ENCODE measurements at regions not wholly inside any gene's neighbourhood (a gene's known extent, or its start where the extent isn't known, plus 50 kb on each side); places are given as distances from the start of the nearest gene placed in this dataset.
A peak's percentile ranks its signal among the peaks of the same experiment; 100 is the strongest.

- no peak for ATAC-seq
- Histone ChIP-seq H3K4me1 (ENCODE audit: control insufficient read depth, insufficient read depth, low read length) (no peaks in the 10 kb centered on the region), H3K4me3 (ENCODE audit: low read depth in 2 of 2, low read length in 2 of 2) (no peak overlapping the region), H3K27me3 (ENCODE audit: control insufficient read depth, insufficient read depth, low read length) (no peaks in the 10 kb centered on the region), H3K27ac (ENCODE audit: low read length) (no peak overlapping the region), H3K36me3 (ENCODE audit: control insufficient read depth, insufficient read depth, low read length) (no peaks in the 10 kb centered on the region), H3K9me3 (ENCODE audit: control insufficient read depth, insufficient read depth, low read depth, low read length) (no peaks in the 10 kb centered on the region)
- no TSS peak for BruUV-seq (replicated peaks)
- intact Hi-C loops (cut with micrococcal nuclease; ENCODE audit: unreplicated experiment) (no loop called here), in situ Hi-C loops (cut with HindIII; ENCODE audit: low pct_unique_long_range_greater_than_20kb, low sequenced_read_pairs) (no loop called here)
- DNase-seq (ENCODE audit: low read depth, low spot score) = no peak
- ChIA-PET POLR2A (no interaction called here), CTCF (no interaction called here)
- TF ChIP-seq CTCF (IDR thresholded peaks at IDR 0.05) = peak; percentile 34; the same call in 1 of the 2 replicates
- no peak for TF ChIP-seq POLR2AphosphoS5 (IDR thresholded peaks at IDR 0.05; ENCODE audit: low read depth, low read length)
These were observed 788.4 kb upstream of the PRMT6 start for GRCh38 chr1:106268070-106268469.

- Histone ChIP-seq H3K4me3 (ENCODE audit: low read depth in 2 of 2, low read length in 2 of 2) (no peak overlapping the region), H3K9me3 (ENCODE audit: control insufficient read depth, insufficient read depth, low read depth, low read length) (no peaks in the 10 kb centered on the region), H3K27ac (ENCODE audit: low read length) (no peak overlapping the region), H3K27me3 (ENCODE audit: control insufficient read depth, insufficient read depth, low read length) (no peaks in the 10 kb centered on the region), H3K4me1 (ENCODE audit: control insufficient read depth, insufficient read depth, low read length) (no peaks in the 10 kb centered on the region), H3K36me3 (ENCODE audit: control insufficient read depth, insufficient read depth, low read length) (no peaks in the 10 kb centered on the region)
- TF ChIP-seq SIN3A (IDR thresholded peaks at IDR 0.05; ENCODE audit: borderline replicate concordance, insufficient read depth, low read depth, low read length) (no peak), TCF7L2 (IDR thresholded peaks at IDR 0.05; ENCODE audit: low read depth, low read length) (no peak), CTCF (IDR thresholded peaks at IDR 0.05) (no peak), REST (IDR thresholded peaks at IDR 0.05; ENCODE audit: insufficient read depth in 1 of 2, low read depth in 2 of 2, low read length in 1 of 2) (no peak), POLR2AphosphoS5 (IDR thresholded peaks at IDR 0.05; ENCODE audit: low read depth, low read length) (no peak)
- CTCF ChIA-PET = no interaction called here
- BruUV-seq (replicated peaks) = no TSS peak
- intact Hi-C loops (cut with micrococcal nuclease; ENCODE audit: unreplicated experiment) (no loop called here), in situ Hi-C loops (cut with HindIII; ENCODE audit: low pct_unique_long_range_greater_than_20kb, low sequenced_read_pairs) (no loop called here)
- DNase-seq (ENCODE audit: low read depth, low spot score) (no peak), ATAC-seq (no peak)
- POLR2A ChIA-PET = no interaction called here
These were observed 779.6 kb upstream of the PRMT6 start for GRCh38 chr1:106276871-106277270.

GRCh38 chr1:106277786-106278185 lies 778.7 kb upstream of the PRMT6 start:
- Histone ChIP-seq H3K36me3 (ENCODE audit: control insufficient read depth, insufficient read depth, low read length) (no peaks in the 10 kb centered on the region), H3K27ac (ENCODE audit: low read length) (no peak overlapping the region), H3K4me3 (ENCODE audit: low read depth in 2 of 2, low read length in 2 of 2) (no peak overlapping the region), H3K27me3 (ENCODE audit: control insufficient read depth, insufficient read depth, low read length) (no peaks in the 10 kb centered on the region), H3K4me1 (ENCODE audit: control insufficient read depth, insufficient read depth, low read length) (no peaks in the 10 kb centered on the region), H3K9me3 (ENCODE audit: control insufficient read depth, insufficient read depth, low read depth, low read length) (no peaks in the 10 kb centered on the region)
- in situ Hi-C loops (cut with HindIII; ENCODE audit: low pct_unique_long_range_greater_than_20kb, low sequenced_read_pairs) (no loop called here), intact Hi-C loops (cut with micrococcal nuclease; ENCODE audit: unreplicated experiment) (no loop called here)
- no peak for ATAC-seq
- CTCF ChIA-PET = no interaction called here
- POLR2A ChIA-PET = no interaction called here
- DNase-seq (ENCODE audit: low read depth, low spot score) = no peak
- no TSS peak for BruUV-seq (replicated peaks)
- TF ChIP-seq TCF7L2 (IDR thresholded peaks at IDR 0.05; ENCODE audit: low read depth, low read length) = no peak
- no peak for TF ChIP-seq REST (IDR thresholded peaks at IDR 0.05; ENCODE audit: insufficient read depth in 1 of 2, low read depth in 2 of 2, low read length in 1 of 2)
- TF ChIP-seq SIN3A (IDR thresholded peaks at IDR 0.05; ENCODE audit: borderline replicate concordance, insufficient read depth, low read depth, low read length) = no peak
- no peak for TF ChIP-seq POLR2AphosphoS5 (IDR thresholded peaks at IDR 0.05; ENCODE audit: low read depth, low read length)
- TF ChIP-seq CTCF (IDR thresholded peaks at IDR 0.05) = no peak

Data from Panc1 (cell line).